ENCODE measurements at regions not wholly inside any gene's neighbourhood (a gene's known extent, or its start where the extent isn't known, plus 50 kb on each side); places are given as distances from the start of the nearest gene placed in this dataset.

GRCh38 chrX:124548571-124548970, 202.2 kb downstream of the SH2D1A start:
- TF ChIP-seq NBN (IDR thresholded peaks at IDR 0.05) (no peak), RELA (IDR thresholded peaks at IDR 0.05; ENCODE audit: borderline replicate concordance, partially characterized antibody) (no peak), TARDBP (IDR thresholded peaks at IDR 0.05; ENCODE audit: borderline replicate concordance) (no peak), MTA3 (IDR thresholded peaks at IDR 0.05; ENCODE audit: borderline replicate concordance, low read length) (no peak), NRF1 (conservative IDR thresholded peaks at IDR 0.05; ENCODE audit: low read depth, low read length) (no peak), HDAC2 (IDR thresholded peaks at IDR 0.05) (no peak), NFYB (IDR thresholded peaks at IDR 0.05; ENCODE audit: insufficient read depth, low read depth, low read length) (no peak), TAF1 (IDR thresholded peaks at IDR 0.05; ENCODE audit: borderline replicate concordance, low read depth, low read length) (no peak), ZNF274 (IDR thresholded peaks at IDR 0.05; ENCODE audit: insufficient read depth, insufficient read length) (no peak), BCLAF1 (IDR thresholded peaks at IDR 0.05) (no peak), E4F1 (IDR thresholded peaks at IDR 0.05; ENCODE audit: borderline replicate concordance, partially characterized antibody) (no peak), CBX3 (IDR thresholded peaks at IDR 0.05; ENCODE audit: borderline replicate concordance, low read depth) (no peak), RAD21 (IDR thresholded peaks at IDR 0.05; ENCODE audit: insufficient read depth, low read depth, low read length) (no peak), ETV6 (conservative IDR thresholded peaks at IDR 0.05 in 1 of 2, IDR thresholded peaks at IDR 0.05 in 1 of 2; ENCODE audit: borderline replicate concordance in 1 of 2, low read depth in 1 of 2) (no peak), NR2F1 (conservative IDR thresholded peaks at IDR 0.05) (no peak)
- no peaks in the 10 kb centered on the region for H4K20me1 ChIP-seq (ENCODE audit: control insufficient read depth, insufficient read depth)
- H3K4me2 ChIP-seq (ENCODE audit: control insufficient read depth, insufficient read depth): no peak overlapping the region
- no peaks in the 10 kb centered on the region for H3K27me3 ChIP-seq (replicated peaks in 1 of 2; ENCODE audit: control insufficient read depth in 2 of 2, insufficient read depth in 2 of 2, low read length in 1 of 2)
- H3K36me3 ChIP-seq (ENCODE audit: control insufficient read depth in 2 of 2, insufficient read depth in 2 of 2, low read length in 1 of 2): no peaks in the 10 kb centered on the region
- FAIRE-seq (no peak), ATAC-seq (no peak), DNase-seq (ENCODE audit: low read depth, low spot score) (no peak)
- H3K4me1 ChIP-seq (ENCODE audit: control insufficient read depth, insufficient read depth, low read length): no peaks in the 10 kb centered on the region
- no peak overlapping the region for H3K27ac ChIP-seq (ENCODE audit: control insufficient read depth, insufficient read depth)
- no TSS peak for BruUV-seq (replicated peaks)
- ChIA-PET SMC1A (ENCODE audit: uncharacterized antibody, unreplicated experiment) (no interaction called here), CTCF (interaction anchor here (1.1 kb wide), 1 partner anchor 10 kb away, joined by 3 read pairs; no protein-coding TSS in a partner anchor), RAD21 (ENCODE audit: unreplicated experiment) (no interaction called here), POLR2A (no interaction called here)
- H3K79me2 ChIP-seq (ENCODE audit: control insufficient read depth, insufficient read depth, low read length): no peaks in the 10 kb centered on the region
- H2AFZ ChIP-seq (ENCODE audit: control insufficient read depth, low read depth, low read length): no peak overlapping the region
- no peak overlapping the region for H3K4me3 ChIP-seq
- H3K9ac ChIP-seq (ENCODE audit: control insufficient read depth, insufficient read depth, low read length): no peak overlapping the region
- intact Hi-C loops (cut with micrococcal nuclease; ENCODE audit: unreplicated experiment): no loop called here
- in situ Hi-C loops (cut with MboI): no loop called here
- 34% methylated on average over 6 of the region's 6 CpGs for WGBS (ENCODE audit: insufficient coverage, insufficient replicate concordance, low lambda C conversion rate, missing lambda C conversion rate)
- H3K9me3 ChIP-seq (replicated peaks; ENCODE audit: control insufficient read depth, insufficient read depth, low read length): no peaks in the 10 kb centered on the region
